T-helper 1 cell (primary cell): ENCODE measurements at regions not wholly inside any gene's neighbourhood (a gene's known extent, or its start where the extent isn't known, plus 50 kb on each side); places are given as distances from the start of the nearest gene placed in this dataset.

ENCODE experiments used
- DNase-seq, 5 donors: peaks; one replicate each; pipeline ENCODE4 v3.0.0-alpha.2; 2012 to 2020

DNA sequence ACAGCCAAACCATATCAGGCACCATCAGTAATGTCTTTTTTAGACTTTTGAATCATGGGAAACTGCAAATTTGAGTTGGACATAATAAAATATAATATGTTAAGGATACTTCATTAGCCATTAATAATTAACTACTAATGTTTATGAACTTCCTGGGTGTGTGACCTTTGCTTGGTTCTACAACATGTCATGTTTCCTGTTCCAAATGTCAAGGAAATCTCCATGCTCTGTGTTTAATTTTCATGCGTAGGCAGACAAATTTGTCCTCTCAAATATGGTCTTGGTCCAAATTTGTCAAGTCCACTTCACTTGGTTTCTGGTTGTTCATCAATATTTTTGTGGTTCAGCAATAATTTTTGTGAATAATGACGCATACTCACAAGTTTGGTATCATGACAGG, 410.5 kb downstream of the BMP2 start:
- DNase-seq: no peak

DNA sequence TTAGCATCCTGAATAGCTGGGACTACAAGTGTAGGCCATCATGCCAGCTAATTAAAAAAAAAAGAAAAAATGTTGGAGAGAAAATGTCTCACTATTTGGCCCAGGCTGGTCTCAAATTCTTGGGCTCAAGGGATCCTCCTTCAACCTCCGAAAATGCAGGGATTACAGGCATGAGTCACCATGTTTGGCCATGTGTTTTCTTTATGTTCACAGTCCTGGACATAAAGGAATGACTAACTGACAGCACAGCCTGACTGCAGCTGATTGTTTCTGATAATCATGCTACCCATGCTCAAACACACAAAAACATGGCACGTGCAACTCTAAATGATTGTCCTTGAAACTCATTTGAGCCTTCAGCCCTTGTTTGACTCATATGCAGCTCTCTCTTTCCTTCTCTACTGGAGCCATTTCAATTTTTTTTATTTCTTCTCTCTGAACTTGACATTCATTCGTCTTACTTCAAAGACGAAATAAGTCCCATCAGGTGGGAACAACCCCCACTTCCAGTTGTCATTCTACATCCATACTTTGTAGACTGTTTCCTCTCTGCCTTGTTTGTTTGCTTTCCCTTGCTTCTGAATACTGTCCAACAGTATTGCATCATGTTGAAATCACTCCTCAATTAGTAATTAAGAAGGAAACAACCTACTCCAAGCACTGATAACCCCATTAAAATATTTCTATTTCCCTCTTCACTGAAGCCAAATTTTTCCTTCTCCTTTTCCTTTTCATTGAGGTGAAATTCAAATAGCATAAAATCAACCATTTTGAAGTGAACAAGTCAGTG, 413.0 kb downstream of the BMP2 start:
- no peak for DNase-seq

DNA sequence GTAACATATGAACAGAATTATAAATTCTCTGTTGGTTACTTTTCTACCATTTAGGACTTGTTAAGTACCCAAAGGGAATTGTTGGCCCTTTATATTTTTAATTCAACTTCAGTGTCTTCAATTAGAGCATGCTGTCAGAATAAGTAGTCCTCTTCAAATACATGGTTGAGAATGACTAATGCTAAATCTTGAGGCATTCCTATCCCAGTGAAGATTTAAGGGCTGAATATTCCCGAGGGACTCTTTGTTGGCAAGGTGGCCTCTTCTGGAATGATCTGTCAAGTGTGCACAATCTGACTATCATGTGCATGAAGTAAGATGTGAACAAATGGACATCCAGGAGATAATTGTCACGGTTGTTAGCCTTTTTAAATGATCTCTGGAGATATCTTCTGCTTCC, 421.7 kb downstream of the BMP2 start:
- DNase-seq: no peak

DNA sequence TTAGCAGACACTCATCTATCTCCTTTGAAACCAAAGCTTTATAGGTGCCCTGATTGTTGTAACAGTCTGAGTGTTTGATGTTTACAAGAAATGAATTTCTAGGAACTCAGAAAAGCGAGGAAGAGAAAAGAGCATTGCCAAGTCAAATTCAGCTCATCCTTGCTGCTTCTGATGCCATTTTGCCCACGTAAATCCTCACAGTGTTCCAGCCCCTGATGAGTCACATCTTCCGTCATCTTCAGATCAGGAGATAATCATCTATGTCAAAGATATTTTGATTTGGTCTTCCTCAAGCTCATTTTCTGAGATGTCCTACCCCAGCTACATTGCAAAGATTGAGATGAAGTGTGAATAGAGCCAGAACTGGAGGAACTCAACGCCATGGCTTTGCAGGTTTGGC, 426.2 kb downstream of the BMP2 start:
- no peak for DNase-seq

DNA sequence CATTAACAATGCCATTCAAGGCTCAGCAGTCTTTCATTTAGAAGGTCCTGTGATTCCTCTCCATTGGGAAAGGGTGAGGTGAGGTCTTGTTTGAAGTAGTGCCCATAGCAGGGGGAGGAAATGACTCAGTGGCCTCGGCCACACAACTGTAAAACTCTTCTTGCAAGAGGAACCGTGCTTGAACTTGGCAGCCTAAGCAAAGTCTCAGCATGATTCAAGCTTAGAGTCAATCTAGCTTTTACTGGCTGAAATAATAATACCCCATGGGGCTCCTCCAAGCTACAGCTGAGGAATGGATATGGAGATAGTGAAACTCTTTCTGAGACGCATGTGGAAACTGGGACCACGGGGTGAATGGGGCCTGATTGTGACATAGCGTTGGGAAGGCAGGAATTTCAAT, 428.2 kb downstream of the BMP2 start:
- DNase-seq: no peak

DNA sequence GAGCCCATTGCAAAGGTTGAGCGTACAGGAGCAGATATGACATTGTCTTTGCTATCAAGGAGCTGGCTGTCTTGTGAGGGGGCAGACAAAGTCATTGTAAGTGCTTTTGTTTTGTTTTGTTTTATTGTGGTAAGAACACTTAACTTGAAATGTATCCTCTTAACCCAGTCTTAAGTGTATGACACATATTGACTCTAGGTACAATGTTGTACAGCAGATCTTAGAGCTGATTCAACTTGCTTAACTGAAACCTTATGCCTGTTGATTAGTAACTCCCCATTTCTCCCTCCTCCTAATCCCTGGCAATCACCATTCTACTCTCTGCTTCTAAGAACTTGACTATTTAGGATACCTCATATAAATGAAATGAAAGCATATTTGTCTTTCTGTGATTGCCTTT, 429.0 kb downstream of the BMP2 start:
- DNase-seq: no peak

DNA sequence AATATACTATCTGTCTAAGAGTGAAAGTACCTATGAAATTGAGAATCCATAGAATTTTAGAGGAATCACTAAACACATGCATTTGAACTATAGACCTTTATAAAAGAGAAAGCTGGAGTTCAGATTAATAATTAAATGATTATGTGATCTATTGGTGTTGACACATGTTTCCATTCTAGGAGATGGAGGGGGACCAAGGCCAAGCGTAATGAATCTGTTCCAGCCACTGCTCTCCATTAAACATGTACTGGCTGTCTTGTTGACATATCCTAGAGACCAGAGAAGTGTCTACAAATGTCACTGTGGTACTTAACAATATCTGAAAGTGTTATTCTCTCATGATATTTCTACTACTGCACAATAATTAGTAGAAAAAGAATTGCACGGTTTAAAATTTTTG, 432.4 kb downstream of the BMP2 start:
- no peak for DNase-seq

DNA sequence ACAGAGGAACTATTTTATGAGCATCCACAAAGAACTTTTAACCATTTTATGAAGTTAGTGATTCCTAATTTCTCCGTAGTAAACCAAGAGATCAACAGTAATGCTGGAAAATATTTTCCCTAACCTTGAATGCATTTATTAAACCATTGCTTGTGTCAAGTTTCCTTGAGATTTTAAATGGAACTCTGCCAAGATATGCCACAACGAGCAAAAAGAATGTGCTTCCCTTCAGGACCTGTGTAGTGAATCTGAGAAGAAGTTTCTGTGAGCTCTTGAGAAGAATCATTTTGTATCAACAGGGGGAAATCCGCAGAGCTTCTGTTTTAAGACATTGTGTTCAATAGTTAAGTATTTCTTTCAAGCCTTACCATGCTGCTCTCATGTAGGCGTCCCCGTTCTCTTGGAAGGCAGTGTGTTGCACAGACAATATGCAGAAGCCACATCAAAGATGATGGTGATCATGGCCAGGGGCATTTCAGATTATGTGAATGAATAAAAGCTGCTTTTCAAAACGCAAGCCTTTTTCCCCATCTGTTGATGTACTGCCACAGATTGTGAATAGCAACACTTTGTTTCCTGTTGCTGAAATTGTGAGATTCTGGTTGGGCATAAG, 439.8 kb downstream of the BMP2 start:
- no peak for DNase-seq

DNA sequence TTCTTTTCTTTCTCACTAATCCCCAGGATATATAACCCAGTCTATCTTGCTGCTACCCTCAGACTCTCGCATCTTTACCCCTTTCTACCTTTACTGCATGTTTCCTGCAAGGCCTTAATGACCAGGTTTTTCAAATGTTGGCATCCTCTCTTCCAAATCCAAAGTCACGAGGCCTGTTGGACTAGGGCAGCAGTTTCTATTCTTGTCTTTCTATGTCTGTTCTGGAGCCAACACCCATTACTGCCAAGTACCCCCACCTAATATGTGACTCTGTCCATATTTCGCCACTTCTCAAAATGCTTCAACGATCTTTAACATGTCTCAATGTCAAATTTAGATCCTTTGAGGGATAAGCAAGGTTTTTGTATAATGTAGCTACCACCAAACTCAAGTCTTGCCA, 443.4 kb downstream of the BMP2 start:
- no peak for DNase-seq

DNA sequence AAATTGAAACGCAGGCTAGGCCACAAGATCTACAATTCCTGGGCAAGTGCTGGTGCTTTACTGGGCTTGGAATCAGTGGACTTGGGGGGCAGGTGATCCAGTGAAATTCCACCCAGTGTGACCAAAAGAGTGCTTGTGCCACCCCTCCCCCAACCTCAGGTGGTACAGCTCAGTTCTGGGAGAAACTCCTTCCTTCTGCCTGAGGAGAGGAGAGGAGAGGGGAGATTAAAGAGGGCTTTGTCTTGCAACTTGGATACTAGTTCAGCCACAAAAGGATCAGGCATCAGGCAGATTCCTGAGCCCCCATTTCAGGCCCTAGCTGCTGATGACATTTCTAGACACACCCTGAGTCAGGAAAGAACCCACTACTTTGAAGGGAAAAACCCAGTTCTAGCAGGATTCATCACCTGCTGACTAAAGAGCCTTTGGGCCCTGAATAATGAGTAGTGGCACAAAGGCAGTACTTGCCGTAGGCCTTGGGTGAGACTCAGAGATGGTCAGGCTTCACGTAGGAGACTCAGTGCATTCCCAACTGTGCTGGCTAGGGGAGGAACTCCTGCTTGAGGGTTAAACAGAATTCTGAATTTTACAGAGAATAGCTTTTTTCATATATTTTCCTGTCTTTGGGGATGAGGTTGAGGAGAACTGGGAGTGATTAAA, 446.7 kb downstream of the BMP2 start:
- DNase-seq: no peak

DNA sequence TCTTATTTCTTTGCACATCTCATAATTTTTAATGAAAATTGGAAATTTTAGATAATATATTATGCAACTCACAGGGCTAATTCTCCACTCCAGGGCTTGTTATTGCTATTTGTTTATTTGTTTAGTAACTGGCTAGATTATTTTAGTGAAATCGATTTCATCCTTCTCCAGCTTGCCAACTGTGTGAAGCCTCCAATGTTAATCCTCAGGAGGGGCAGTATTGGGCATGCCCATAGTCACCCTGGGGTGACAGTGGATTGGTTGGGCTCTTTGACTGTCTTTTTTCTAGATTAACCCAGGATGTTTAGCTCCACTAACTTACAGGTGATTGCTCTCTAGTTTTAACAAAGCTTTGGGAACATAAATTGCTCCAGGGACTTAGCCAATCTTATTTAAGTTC, 450.1 kb downstream of the BMP2 start:
- DNase-seq: no peak

DNA sequence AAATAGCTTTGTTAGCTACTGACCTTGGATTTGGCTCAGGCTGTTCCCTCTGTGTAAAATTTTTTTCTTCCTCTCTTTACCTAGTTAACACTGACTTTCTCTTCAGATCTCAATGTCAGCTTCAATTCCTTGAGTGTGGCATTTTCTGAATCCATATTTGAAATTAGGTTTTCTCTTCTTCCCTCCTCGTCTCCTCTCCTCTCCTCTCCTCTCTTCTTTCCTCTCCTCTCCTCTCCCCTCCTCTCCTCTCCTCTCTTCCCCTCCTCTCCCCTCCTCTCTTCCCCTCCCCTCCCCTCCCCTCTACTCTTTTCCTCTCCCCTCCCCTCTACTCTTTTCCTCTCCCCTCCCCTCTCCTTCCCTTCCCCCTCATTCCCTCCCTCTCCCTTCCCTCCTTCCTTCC, 453.3 kb downstream of the BMP2 start:
- DNase-seq: no peak

DNA sequence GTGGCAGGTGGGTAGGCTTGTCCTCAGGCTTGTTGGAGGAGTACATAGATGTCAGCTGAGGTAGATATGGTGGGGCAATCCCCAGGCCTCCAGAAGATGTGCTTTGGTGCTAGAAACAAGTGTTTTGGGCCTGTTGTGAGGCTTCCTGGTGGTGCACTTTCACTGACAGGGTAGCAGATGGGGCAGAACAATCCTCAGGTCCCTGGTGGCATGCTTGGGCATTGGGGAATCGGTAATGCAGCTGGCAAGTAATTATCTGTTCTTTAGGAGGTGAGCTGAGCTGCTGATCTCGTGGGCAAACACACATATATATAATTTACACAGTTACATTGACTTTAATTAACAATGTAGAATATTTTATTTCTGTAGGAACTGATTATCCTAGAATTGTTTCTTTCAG, 458.7 kb downstream of the BMP2 start:
- no peak for DNase-seq

DNA sequence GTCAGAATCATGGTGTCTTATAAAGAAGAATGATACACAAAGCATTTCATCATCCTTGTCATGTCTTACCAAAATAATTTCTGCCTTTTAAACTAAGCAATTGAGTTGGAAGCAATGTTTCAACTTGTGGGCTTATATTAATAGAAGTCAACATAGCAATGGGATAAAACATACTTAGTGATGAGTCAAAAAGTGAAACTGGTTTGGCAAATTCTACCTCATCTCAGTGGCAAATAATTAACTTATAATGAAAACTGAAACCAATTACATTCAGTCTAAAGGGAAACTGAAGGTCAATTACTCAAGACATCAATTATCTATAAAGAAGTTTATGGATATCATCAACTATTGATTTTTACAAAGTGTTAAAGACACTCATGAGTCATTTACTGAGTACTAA, 463.8 kb downstream of the BMP2 start:
- no peak for DNase-seq

DNA sequence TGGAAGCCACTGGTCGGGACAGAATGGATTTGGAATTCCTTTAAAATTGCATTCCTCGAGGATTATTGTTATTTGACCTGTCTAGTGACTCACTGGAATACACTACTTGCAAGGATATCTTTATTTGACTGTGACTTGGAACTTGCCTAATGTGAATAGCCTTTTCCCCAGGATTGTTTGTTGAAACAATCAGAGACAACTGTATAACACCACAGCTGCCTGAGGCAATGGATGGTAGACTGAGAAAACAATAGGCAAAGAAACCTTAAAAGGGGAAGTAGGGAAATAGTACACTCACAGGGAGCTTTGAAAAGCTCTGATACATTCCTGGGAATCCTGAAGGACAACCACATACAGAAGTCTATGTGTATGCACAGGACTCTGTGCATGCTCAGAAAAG, 465.3 kb downstream of the BMP2 start:
- no peak for DNase-seq

DNA sequence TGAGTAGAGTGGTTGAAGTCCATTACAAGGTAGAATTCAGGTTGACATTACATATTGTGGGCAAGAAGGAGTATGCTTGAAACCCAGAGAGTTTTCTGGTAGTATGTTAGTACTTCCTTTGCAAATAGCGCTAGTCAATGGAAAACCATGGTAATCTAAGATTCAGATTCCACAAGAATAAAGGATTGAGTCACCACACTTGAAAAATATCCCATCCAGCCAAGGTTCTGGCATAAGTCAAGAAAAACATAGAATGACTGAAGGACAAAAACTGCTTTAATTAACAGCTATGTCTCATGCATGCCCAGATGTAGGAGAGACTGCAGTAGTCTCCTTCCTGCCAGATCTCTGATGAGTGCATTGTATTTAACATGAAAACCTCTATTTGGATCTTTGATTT, 469.8 kb downstream of the BMP2 start:
- no peak for DNase-seq

DNA sequence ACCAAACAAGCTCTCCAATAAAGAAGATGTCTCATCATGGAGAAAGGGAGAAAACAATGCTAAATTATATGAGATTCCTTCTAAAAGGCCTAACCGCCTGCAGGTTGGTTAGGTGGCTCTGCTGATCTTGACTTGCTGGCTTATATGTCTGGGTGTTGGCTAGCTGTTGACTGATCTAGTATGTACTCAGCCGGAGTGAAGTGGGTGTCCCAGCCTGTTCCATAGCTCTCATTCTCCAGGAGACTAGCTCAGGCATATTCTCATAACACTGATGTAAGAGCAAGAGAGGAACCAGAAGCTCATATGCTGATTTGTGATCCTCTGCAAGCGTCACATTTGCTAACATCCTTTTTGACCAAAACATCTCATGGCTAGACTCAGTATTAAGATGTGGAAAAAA, 473.0 kb downstream of the BMP2 start:
- no peak for DNase-seq

DNA sequence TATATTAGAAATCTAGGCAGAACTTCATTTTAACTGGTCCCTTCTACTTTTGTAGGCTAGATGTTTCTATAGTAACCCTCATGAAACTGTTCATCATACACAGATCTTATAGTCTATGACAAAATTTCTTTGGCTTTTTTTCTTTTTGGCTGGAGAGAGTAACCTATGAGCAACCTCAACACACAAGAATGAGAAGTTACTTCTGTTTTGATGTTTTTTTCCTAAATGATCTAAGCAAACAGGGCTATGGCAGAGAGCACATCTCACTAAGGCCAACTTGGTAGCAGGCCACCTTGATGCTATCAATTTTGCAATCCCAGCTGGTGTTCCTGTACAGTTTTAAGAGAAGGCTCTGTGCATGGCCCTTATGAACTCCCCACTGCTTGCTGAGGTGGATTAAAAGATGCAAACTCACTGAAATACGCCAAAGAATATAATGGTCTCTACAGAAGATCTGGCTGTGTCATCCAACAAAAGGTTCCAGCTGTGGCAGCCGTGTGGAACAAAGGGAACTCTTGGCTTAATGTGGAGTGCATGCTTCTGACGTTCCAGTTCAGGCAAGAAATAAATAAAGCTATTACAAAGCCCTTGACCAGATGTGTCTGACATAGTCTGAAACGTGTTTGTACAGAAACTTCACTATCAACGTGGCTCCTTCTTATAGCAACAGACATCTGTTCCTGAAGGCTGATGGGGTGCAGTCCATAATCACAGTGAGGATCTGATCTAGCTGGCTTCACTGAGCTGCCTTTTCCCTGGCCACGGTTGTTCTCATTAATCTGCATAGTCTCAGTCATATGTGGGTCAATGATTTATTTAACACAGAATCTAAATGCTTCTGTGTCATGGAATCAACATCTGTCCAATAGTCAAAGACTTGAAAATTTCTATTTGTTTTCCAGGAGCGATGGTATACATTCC, 481.1 kb downstream of the BMP2 start:
- DNase-seq: no peak

DNA sequence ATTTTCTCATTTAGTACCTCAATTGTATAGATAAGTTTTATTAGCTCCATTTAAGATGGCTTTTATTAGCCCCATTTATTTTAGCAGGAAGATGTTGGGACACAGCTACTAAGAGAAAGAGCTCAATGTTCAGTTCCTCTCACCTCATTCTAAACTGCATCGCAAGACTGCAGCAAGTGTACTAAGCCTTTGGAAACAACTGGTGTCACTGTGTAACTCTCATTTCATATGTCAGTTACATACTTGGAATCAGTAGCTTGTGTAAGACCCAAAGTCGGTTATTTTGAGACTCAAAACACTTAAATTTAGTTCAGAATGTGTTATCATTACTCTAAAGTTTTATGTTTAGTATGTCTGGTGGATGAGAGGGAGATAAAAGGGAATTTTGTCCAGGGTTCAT, 482.9 kb downstream of the BMP2 start:
- DNase-seq: no peak

DNA sequence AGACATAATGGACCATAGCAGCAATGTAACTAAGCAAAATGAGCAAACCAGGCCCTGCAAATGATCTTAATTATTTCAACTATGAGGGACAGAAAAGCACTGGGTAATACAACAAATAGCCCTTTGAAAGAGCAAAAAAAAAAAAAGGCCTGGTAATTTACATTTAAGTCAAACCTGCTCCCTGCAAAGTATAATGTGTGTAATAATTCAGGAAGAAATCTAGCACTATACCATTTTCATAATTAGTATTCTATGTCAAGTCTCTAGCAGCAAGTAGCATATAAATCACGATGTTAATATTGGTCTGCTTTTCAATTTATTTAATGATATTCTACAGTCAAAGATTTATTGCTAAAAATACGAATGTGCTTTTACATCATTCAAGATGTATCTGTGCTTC, 489.6 kb downstream of the BMP2 start:
- DNase-seq: no peak

DNA sequence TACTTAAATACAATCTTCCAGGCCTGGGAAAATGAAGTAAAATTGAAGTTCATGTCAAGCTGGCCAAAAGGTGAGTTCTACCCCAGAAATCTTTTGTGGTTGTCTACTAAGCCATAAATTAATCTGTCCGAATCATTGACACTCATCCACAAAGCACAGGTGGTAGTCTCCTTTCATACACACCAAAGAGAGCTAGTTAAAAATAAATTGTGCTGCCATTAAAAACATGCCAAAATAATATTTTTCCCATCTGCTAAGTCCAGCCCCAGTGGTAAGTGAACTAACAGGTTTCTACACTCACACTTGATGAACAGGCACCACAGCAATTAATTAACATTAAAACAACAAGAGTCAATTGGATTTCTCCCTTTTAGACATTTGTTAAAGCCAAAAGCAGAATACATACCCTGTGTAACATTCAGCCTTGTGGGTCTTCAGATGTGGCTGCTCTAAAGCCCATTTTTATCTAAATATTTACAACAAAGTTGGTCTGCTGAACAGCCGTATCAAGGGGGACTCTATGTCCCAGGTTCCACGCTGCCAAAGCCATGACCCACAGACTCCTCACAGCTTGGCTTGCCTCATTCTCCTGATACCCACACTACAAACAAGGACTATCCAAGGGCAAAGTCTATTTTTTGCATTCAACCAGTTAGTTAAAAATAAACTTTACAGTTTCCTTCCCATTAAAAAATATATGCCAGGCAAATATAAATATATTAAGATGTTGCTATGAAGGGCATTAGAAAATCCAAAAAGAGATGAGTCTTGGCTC, 490.4 kb downstream of the BMP2 start:
- no peak for DNase-seq

DNA sequence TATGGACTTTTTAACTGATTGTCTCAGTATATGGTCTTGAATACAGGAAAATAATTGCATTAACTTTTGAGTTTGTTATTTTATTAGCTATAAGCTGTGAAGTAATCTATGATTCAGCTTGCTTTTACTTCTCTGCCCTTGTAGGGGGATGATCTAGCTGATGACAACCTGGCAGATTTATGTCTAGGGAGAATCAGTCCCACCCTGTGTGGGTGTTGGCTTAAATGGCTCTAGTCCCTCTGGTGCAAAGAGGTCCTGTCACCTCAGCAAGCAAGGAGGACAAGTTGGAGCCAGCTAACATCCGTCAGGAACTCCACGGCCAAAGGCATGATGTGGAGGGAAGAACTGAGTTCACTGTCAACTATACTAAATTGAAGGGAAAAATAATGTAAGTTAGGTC, 495.3 kb downstream of the BMP2 start:
- DNase-seq: no peak
